H1 (cell line): ENCODE measurements at regions not wholly inside any gene's neighbourhood (a gene's known extent, or its start where the extent isn't known, plus 50 kb on each side); places are given as distances from the start of the nearest gene placed in this dataset.

Experiments used
- CTCF ChIA-PET: fragments of 300-600 bp; sonication (Branson Sonifier 250); formaldehyde crosslinking; loops from one replicate; lab custom pipeline; 2021; ENCODE audit not compliant: partially characterized antibody; lab: Charles Lee
- POLR2A ChIA-PET: fragments of 300-600 bp; sonication (Branson Sonifier 250); formaldehyde crosslinking; loops from one replicate; lab custom pipeline; 2021; ENCODE audit warnings: inconsistent platforms; ENCODE audit not compliant: partially characterized antibody; lab: Charles Lee
- DNase-seq, 2 experiments: peaks; one replicate each; pipeline versions ENCODE4 v3.0.0 to v3.0.0-alpha.2; 2010 to 2022; ENCODE audit warnings: low spot score in 2 of 2, low read depth in 1 of 2, mixed read lengths in 1 of 2
- FAIRE-seq: peaks from 2 replicates; lab custom pipeline; 2011; peaks lifted over from hg19 to GRCh38; lab: Jason Lieb, UNC
- H2AFZ ChIP-seq: 2 replicates; pipeline ENCODE4 v1.8.1; 2012; ENCODE audit warnings: low read length, inconsistent platforms
- H2AK5ac ChIP-seq: 2 replicates; pipeline ENCODE4 v1.6.1; 2013; ENCODE audit warnings: low read depth, low read length
- H2BK120ac ChIP-seq: replicated peaks from 2 replicates; pipeline ENCODE3; 2013; ENCODE audit warnings: low read depth, low read length, inconsistent platforms
- H2BK12ac ChIP-seq: 2 replicates; pipeline ENCODE4 v1.6.1; 2013; ENCODE audit warnings: low read depth, low read length
- H2BK15ac ChIP-seq: 2 replicates; pipeline ENCODE4 v1.6.1; 2013; ENCODE audit warnings: low read length
- H2BK20ac ChIP-seq: 2 replicates; pipeline ENCODE4 v1.6.1; 2013; ENCODE audit warnings: low read length
- H2BK5ac ChIP-seq: 2 replicates; pipeline ENCODE4 v1.6.1; 2013; ENCODE audit warnings: low read depth, low read length
- H3K14ac ChIP-seq: 2 replicates; pipeline ENCODE4 v1.6.1; 2013; ENCODE audit warnings: inconsistent platforms; ENCODE audit not compliant: insufficient read length
- H3K18ac ChIP-seq: 2 replicates; pipeline ENCODE4 v1.6.1; 2013; ENCODE audit warnings: low read length; ENCODE audit errors: extremely low read depth
- H3K23ac ChIP-seq: 2 replicates; pipeline ENCODE4 v1.6.1; 2013; ENCODE audit warnings: inconsistent platforms; ENCODE audit not compliant: insufficient read length
- H3K23me2 ChIP-seq: 2 replicates; pipeline ENCODE4 v1.6.1; 2013; ENCODE audit warnings: low read depth, low read length
- H3K27ac ChIP-seq: 2 replicates; pipeline ENCODE4 v1.6.1; 2011; ENCODE audit warnings: low read depth, low read length, inconsistent platforms
- H3K27me3 ChIP-seq, 4 experiments: replicated peaks in 1 of 4; 1 replicate in 1 of 4; 2 replicates in 3 of 4; pipeline versions ENCODE4 v1.6.1 to v1.8.1; 2011 to 2013; ENCODE audit warnings: low read length in 3 of 4, mild to moderate bottlenecking in 3 of 4, inconsistent platforms in 2 of 4, mixed read lengths in 2 of 4, moderate library complexity in 1 of 4; ENCODE audit not compliant: control insufficient read depth in 3 of 4, insufficient read depth in 3 of 4; ENCODE audit errors: extremely low read depth in 1 of 4
- H3K36me3 ChIP-seq, 4 experiments: 2 replicates each; pipeline versions ENCODE4 v1.6.1 to v1.8.1; 2011 to 2013; ENCODE audit warnings: mild to moderate bottlenecking in 4 of 4, low read length in 3 of 4, moderate library complexity in 2 of 4, control low read depth in 1 of 4, inconsistent platforms in 1 of 4; ENCODE audit not compliant: insufficient read depth in 4 of 4, control insufficient read depth in 2 of 4
- H3K4ac ChIP-seq: replicated peaks from 2 replicates; pipeline ENCODE3; 2013; ENCODE audit warnings: low read length, low read depth, mixed read lengths, inconsistent platforms; ENCODE audit not compliant: insufficient read length
- H3K4me1 ChIP-seq, 4 experiments: replicated peaks in 1 of 4; 1 replicate in 1 of 4; 2 replicates in 3 of 4; pipeline versions ENCODE4 v1.6.1 to v1.8.1; 2011 to 2013; ENCODE audit warnings: low read length in 3 of 4, inconsistent platforms in 2 of 4, mixed read lengths in 1 of 4; ENCODE audit not compliant: insufficient read depth in 4 of 4, control insufficient read depth in 3 of 4
- H3K4me2 ChIP-seq, 2 experiments: 2 replicates each; pipeline versions ENCODE4 v1.6.1 to v1.8.1; 2011 to 2013; ENCODE audit warnings: low read depth in 2 of 2, low read length in 2 of 2, control low read depth in 1 of 2, inconsistent platforms in 1 of 2, mild to moderate bottlenecking in 1 of 2; ENCODE audit not compliant: insufficient read depth in 1 of 2
- H3K4me3 ChIP-seq, 4 experiments: fragments of 200-600, 300-600 bp in 1 of 4; sonication (generic), shearing (Covaris generic), sonication (Bioruptor Twin) in 1 of 4; 2 replicates each; pipeline versions ENCODE4 v1.5.1 to v1.8.1; 2011 to 2016; ENCODE audit warnings: low read length in 4 of 4, low read depth in 3 of 4, control low read depth in 2 of 4, inconsistent platforms in 2 of 4, mild to moderate bottlenecking in 2 of 4, mixed read lengths in 1 of 4, moderate library complexity in 1 of 4; ENCODE audit not compliant: insufficient read depth in 2 of 4; ENCODE audit errors: extremely low read depth in 1 of 4
- H3K56ac ChIP-seq: replicated peaks from 2 replicates; pipeline ENCODE3; 2013; ENCODE audit warnings: low read depth, mild to moderate bottlenecking, mixed read lengths, low read length, inconsistent platforms; ENCODE audit not compliant: insufficient read length
- H3K79me1 ChIP-seq: 2 replicates; pipeline ENCODE4 v1.6.1; 2013; ENCODE audit warnings: low read depth, low read length, control low read depth
- H3K79me2 ChIP-seq, 2 experiments: 2 replicates each; pipeline versions ENCODE4 v1.6.1 to v1.8.1; 2012 to 2013; ENCODE audit warnings: low read length in 2 of 2, mild to moderate bottlenecking in 2 of 2, inconsistent platforms in 1 of 2; ENCODE audit not compliant: insufficient read depth in 2 of 2, control insufficient read depth in 1 of 2
- H3K9ac ChIP-seq, 4 experiments: replicated peaks in 1 of 4; 1 replicate in 1 of 4; 2 replicates in 3 of 4; pipeline versions ENCODE4 v1.6.1 to v1.8.1; 2011 to 2013; ENCODE audit warnings: low read depth in 3 of 4, low read length in 3 of 4, control low read depth in 2 of 4, mild to moderate bottlenecking in 2 of 4, moderate library complexity in 2 of 4, inconsistent platforms in 1 of 4; ENCODE audit errors: extremely low read depth in 1 of 4
- H3K9me3 ChIP-seq, 2 experiments: 2 replicates each; pipeline versions ENCODE4 v1.6.1 to v1.8.1; 2012 to 2013; ENCODE audit warnings: mild to moderate bottlenecking in 2 of 2, moderate library complexity in 2 of 2, control low read depth in 1 of 2, inconsistent platforms in 1 of 2, low read depth in 1 of 2, low read length in 1 of 2, mixed read lengths in 1 of 2; ENCODE audit not compliant: insufficient read depth in 2 of 2
- H4K20me1 ChIP-seq, 2 experiments: replicated peaks in 1 of 2; 2 replicates each; pipeline versions ENCODE3 to v1.8.1; 2011 to 2013; ENCODE audit warnings: inconsistent platforms in 2 of 2, low read length in 2 of 2, mild to moderate bottlenecking in 1 of 2; ENCODE audit not compliant: insufficient read depth in 2 of 2, control insufficient read depth in 1 of 2
- H4K5ac ChIP-seq: 2 replicates; pipeline ENCODE4 v1.6.1; 2013; ENCODE audit warnings: low read length, low read depth, mixed read lengths, inconsistent platforms; ENCODE audit not compliant: insufficient read length
- H4K8ac ChIP-seq: 2 replicates; pipeline ENCODE4 v1.8.0; 2013; ENCODE audit warnings: mild to moderate bottlenecking, moderate library complexity, low read length, inconsistent platforms; ENCODE audit not compliant: insufficient read depth; ENCODE audit errors: extremely low read depth
- H4K91ac ChIP-seq: replicated peaks from 2 replicates; pipeline ENCODE3; 2013; ENCODE audit warnings: low read length, mixed read lengths, inconsistent platforms; ENCODE audit not compliant: insufficient read length
- ATF2 ChIP-seq: IDR thresholded peaks from 2 replicates; pipeline ENCODE4 v1.6.1; 2012; ENCODE audit warnings: low read length, inconsistent platforms
- BRCA1 ChIP-seq: IDR thresholded peaks from 2 replicates; pipeline ENCODE4 v1.6.1; 2012; ENCODE audit warnings: low read depth, low read length, improper control_type of control experiment
- FOSL1 ChIP-seq: IDR thresholded peaks from 2 replicates; pipeline ENCODE4 v1.6.1; 2011; ENCODE audit warnings: mild to moderate bottlenecking, low read depth, low read length, moderate library complexity; ENCODE audit not compliant: insufficient read depth
- GTF2F1 ChIP-seq: IDR thresholded peaks from 2 replicates; pipeline ENCODE4 v1.6.1; 2012; ENCODE audit warnings: low read depth, low read length, improper control_type of control experiment, borderline replicate concordance
- MAFK ChIP-seq: IDR thresholded peaks from 2 replicates; pipeline ENCODE4 v1.6.1; 2012; ENCODE audit warnings: low read depth, mild to moderate bottlenecking, improper control_type of control experiment, low read length
- RNF2 ChIP-seq: fragments of 200-900, 300-1000 bp; sonication (generic); IDR thresholded peaks from 2 replicates; pipeline ENCODE4 v1.7.1; 2016; ENCODE audit warnings: borderline replicate concordance, low read depth, mild to moderate bottlenecking, antibody characterized with exemption, low read length; ENCODE audit not compliant: poor library complexity, severe bottlenecking; ENCODE audit errors: missing control alignments
- TCF12 ChIP-seq: IDR thresholded peaks from 2 replicates; pipeline ENCODE4 v1.6.1; 2011; ENCODE audit warnings: low read depth, mild to moderate bottlenecking, low read length
- WGBS, 2 experiments: shearing (Covaris generic) in 1 of 2; methylation state at CpG; one replicate each; pipeline versions ENCODE4 v1.1.6 to v1.1.7; 2013 to 2015; ENCODE audit warnings: low lambda C conversion rate in 2 of 2, mixed read lengths in 2 of 2, inconsistent platforms in 1 of 2, low coverage in 1 of 2, missing lambda C conversion rate in 1 of 2; ENCODE audit not compliant: insufficient replicate concordance in 2 of 2, insufficient coverage in 1 of 2, insufficient read length in 1 of 2; ENCODE audit errors: extremely low coverage in 1 of 2, missing lambda C conversion rate in 1 of 2; 5-methylcytosine and 5-hydroxymethylcytosine counted together

GRCh38 chr3:180789774-180790173, 110.5 kb upstream of the CCDC39 start:
- no peak for TF ChIP-seq BRCA1
- TF ChIP-seq GTF2F1, result no peak
- no peak for TF ChIP-seq TCF12
- TF ChIP-seq RNF2, result no peak
- TF ChIP-seq ATF2, result no peak
- TF ChIP-seq MAFK, result no peak
- no peak for TF ChIP-seq FOSL1
- FAIRE-seq (no peak), DNase-seq (no peak)
- H3K4ac ChIP-seq, result no peak overlapping the region
- no peak overlapping the region for H2AFZ ChIP-seq
- H3K27ac ChIP-seq, result no peak overlapping the region
- H3K23me2 ChIP-seq, result no peaks in the 10 kb centered on the region; the same call in 1 of the 2 replicates
- H3K4me3 ChIP-seq, result no peak overlapping the region
- H4K20me1 ChIP-seq, result no peaks in the 10 kb centered on the region
- no peaks in the 10 kb centered on the region for H3K36me3 ChIP-seq
- H2BK120ac ChIP-seq, result no peak overlapping the region
- no peak overlapping the region for H4K8ac ChIP-seq
- no peak overlapping the region for H4K91ac ChIP-seq
- no peak overlapping the region for H2BK12ac ChIP-seq
- H2BK15ac ChIP-seq, result no peak overlapping the region
- H3K4me1 ChIP-seq, result no peaks in the 10 kb centered on the region
- H3K79me1 ChIP-seq, result no peaks in the 10 kb centered on the region
- H3K9ac ChIP-seq, result no peak overlapping the region
- no peaks in the 10 kb centered on the region for H3K27me3 ChIP-seq
- H2BK20ac ChIP-seq, result no peak overlapping the region
- no peak overlapping the region for H3K14ac ChIP-seq
- ChIA-PET CTCF (no interaction called here), POLR2A (no interaction called here)
- H3K56ac ChIP-seq, result no peak overlapping the region
- no peak overlapping the region for H3K18ac ChIP-seq
- no peak overlapping the region for H3K4me2 ChIP-seq
- no peaks in the 10 kb centered on the region; a peak in 1 of 4 replicates for H3K9me3 ChIP-seq
- H2BK5ac ChIP-seq, result no peak overlapping the region
- 80% methylated on average over 2 of the region's 2 CpGs; no CpG with 5 or more reads in 1 of the 2 experiments for WGBS, 2 experiments
- no peaks in the 10 kb centered on the region for H3K79me2 ChIP-seq
- no peak overlapping the region for H3K23ac ChIP-seq
- H4K5ac ChIP-seq, result no peak overlapping the region
- H2AK5ac ChIP-seq, result no peak overlapping the region
